SK-N-MC (cell line): ENCODE measurements at regions not wholly inside any gene's neighbourhood (a gene's known extent, or its start where the extent isn't known, plus 50 kb on each side); places are given as distances from the start of the nearest gene placed in this dataset.

Source experiments
- DNase-seq: peaks from one replicate; pipeline ENCODE4 v3.0.0-alpha.2; 2011; ENCODE audit warnings: low read depth, low spot score
- H3K27ac ChIP-seq: fragments of 200-600 bp; sonication (generic); 2 replicates; pipeline ENCODE4 v1.5.1; 2016; ENCODE audit warnings: mixed run types
- H3K36me3 ChIP-seq: fragments of 200-600 bp; sonication (generic); 2 replicates; pipeline ENCODE4 v1.6.1; 2017; ENCODE audit warnings: antibody characterized with exemption, low read length, mixed read lengths; ENCODE audit not compliant: insufficient read depth
- H3K4me3 ChIP-seq: fragments of 200-600 bp; sonication (generic); 2 replicates; pipeline ENCODE4 v1.5.1; 2016
- H3K9ac ChIP-seq: fragments of 200-600 bp; sonication (generic); 2 replicates; pipeline ENCODE4 v1.8.0; 2017; ENCODE audit warnings: mixed run types, mixed read lengths; ENCODE audit not compliant: insufficient read length
- H3K9me3 ChIP-seq: fragments of 200-600 bp; sonication (generic); 2 replicates; pipeline ENCODE4 v1.6.1; 2017; ENCODE audit warnings: low read depth, mild to moderate bottlenecking, antibody characterized with exemption, low read length, moderate library complexity, mixed read lengths
- EZH2 ChIP-seq: fragments of 200-600 bp; sonication (generic); IDR thresholded peaks from one replicate; pipeline ENCODE4 v1.6.1; 2017; ENCODE audit warnings: antibody characterized with exemption
- FOXP2 ChIP-seq: optimal IDR thresholded peaks from 2 replicates; pipeline ENCODE3; 2011; ENCODE audit warnings: mild to moderate bottlenecking, moderate library complexity; ENCODE audit not compliant: insufficient read depth; ENCODE audit errors: extremely low read length, control extremely low read depth
- POLR2AphosphoS5 ChIP-seq: IDR thresholded peaks from 2 replicates; pipeline ENCODE4 v1.6.1; 2012; ENCODE audit warnings: mild to moderate bottlenecking, low read depth, low read length, borderline replicate concordance

- no peak overlapping the region for H3K27ac ChIP-seq
- no peak overlapping the region for H3K9ac ChIP-seq
- no peaks in the 10 kb centered on the region for H3K36me3 ChIP-seq
- no peak overlapping the region for H3K4me3 ChIP-seq
- no peak for TF ChIP-seq POLR2AphosphoS5
- no peak for TF ChIP-seq FOXP2
- TF ChIP-seq EZH2, result no peak
- DNase-seq, result no peak
- no peaks in the 10 kb centered on the region for H3K9me3 ChIP-seq
These were observed 165.5 kb upstream of the CBLB start for GRCh38 chr3:106034313-106034712.

DNA sequence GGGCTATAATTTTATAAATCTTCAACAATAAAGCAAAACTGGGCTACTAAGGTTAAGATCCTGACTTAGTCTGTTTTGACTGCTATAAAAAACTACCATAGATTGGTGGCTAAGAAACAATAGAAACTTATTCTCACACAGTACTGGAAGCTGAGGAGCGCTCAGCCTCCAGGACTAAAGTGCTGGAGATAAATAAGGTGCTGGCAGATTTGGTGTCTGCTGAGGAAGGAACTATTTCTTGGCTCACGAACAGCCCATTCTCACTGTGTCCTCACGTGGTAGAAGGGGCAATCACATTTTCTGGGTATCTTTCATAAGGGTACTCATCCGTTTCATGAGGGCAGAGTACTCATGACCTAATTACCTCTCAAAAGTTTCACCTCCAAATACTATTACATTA lies 166.8 kb upstream of the CBLB start:
- Histone ChIP-seq H3K36me3 (no peaks in the 10 kb centered on the region), H3K4me3 (no peak overlapping the region), H3K9ac (no peak overlapping the region), H3K27ac (no peak overlapping the region), H3K9me3 (no peaks in the 10 kb centered on the region)
- TF ChIP-seq FOXP2 (no peak), EZH2 (no peak), POLR2AphosphoS5 (no peak)
- DNase-seq, result no peak

DNA sequence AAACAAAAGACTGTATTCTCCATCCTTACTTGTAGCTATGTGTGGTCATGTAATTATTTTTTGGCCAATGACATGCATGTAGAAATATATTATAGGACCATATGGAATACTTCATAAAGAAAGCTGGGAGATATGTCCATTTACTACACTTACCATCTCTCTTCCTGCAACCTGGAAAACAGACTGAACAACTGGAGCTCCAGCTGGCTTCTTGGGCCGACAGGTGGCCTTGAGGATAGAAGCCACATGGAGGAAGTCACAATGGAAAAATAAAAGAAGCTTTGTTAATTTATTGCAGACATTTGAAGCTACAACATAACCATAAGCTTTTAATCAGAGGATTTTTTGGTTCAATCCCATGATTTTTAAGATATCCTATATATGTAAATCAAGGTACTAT lies 167.9 kb upstream of the CBLB start:
- Histone ChIP-seq H3K36me3 (no peaks in the 10 kb centered on the region), H3K4me3 (no peak overlapping the region), H3K9me3 (no peaks in the 10 kb centered on the region), H3K27ac (no peak overlapping the region), H3K9ac (no peak overlapping the region)
- no peak for DNase-seq
- TF ChIP-seq POLR2AphosphoS5 (no peak), FOXP2 (no peak), EZH2 (no peak)

DNA sequence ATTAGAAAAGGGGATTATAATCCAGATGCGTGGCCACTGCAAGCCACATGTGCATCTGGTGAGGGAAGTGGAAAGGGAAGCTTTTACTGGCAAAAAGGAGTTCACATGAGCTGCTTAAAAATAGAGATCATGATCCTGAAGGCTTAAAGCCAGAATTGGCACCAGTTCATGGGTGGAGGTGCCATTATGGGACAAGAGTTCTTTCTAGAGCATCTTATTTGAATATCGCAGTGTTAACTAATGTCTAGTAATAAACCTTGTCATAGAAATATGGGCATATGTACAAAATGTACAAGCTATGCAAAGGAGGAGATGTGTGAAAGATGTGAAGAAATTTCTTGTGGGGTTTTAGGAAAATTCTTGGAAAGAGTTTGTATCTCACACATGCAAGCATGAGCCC lies 178.4 kb upstream of the CBLB start:
- no peak for DNase-seq
- TF ChIP-seq POLR2AphosphoS5, result no peak
- TF ChIP-seq FOXP2, result no peak
- no peak for TF ChIP-seq EZH2
- Histone ChIP-seq H3K27ac (no peak overlapping the region), H3K4me3 (no peak overlapping the region), H3K9ac (no peak overlapping the region), H3K36me3 (no peaks in the 10 kb centered on the region), H3K9me3 (no peaks in the 10 kb centered on the region)

DNA sequence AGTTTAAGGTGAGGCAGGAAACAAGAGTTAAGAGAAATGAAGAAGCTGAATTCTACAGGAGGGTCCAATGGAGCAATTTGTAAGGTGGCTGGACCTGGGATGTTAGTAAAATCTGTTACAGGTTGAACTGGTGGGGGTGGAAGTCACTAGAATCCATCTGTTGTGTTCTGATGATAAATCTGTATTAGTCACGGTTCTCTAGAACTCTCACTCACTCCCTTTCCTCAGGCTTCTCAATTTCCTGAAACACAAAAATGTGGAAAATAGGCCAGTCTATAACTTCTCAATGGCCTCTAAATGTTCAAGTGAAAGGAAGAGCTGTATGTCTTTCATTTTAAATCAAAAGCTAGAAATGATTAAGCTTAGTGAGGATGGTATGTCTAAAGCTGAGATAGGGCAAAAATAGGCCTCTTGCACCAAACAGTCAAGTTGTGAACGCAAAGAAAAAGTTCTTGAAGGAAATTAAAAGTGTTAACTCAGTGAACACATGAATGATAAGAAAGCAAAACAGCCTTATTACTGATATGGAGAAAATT lies 180.2 kb upstream of the CBLB start:
- no peaks in the 10 kb centered on the region for H3K9me3 ChIP-seq
- no peak overlapping the region for H3K4me3 ChIP-seq
- H3K36me3 ChIP-seq, result no peaks in the 10 kb centered on the region
- no peak overlapping the region for H3K9ac ChIP-seq
- no peak overlapping the region for H3K27ac ChIP-seq
- no peak for DNase-seq
- TF ChIP-seq EZH2 (no peak), FOXP2 (no peak), POLR2AphosphoS5 (no peak)

GRCh38 chr3:106049821-106050220 lies 181.0 kb upstream of the CBLB start:
- Histone ChIP-seq H3K4me3 (no peak overlapping the region), H3K9me3 (no peaks in the 10 kb centered on the region)
- TF ChIP-seq FOXP2, result no peak

DNA sequence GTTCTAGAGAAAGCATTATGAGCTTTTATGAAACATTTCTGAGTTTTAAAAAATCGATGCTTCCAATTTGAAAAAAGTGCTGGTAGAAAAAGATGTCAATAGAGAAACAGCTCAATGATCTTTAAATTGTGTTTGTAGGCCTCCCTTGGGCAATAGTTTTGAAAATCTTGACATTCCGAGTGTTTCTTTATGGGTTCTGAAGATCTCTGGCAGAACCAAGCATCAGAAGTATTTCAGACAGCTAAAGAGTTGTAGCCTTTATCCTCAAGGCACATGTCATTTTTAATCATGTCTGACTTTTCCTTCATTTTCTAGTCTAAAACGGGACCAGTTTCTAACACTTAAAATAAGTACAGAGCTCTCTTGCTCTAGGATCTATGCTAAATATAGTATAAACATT lies 188.1 kb upstream of the CBLB start:
- H3K9ac ChIP-seq, result no peak overlapping the region
- H3K9me3 ChIP-seq, result no peaks in the 10 kb centered on the region
- H3K36me3 ChIP-seq, result no peaks in the 10 kb centered on the region
- H3K4me3 ChIP-seq, result no peak overlapping the region
- no peak overlapping the region for H3K27ac ChIP-seq
- no peak for TF ChIP-seq FOXP2
- no peak for TF ChIP-seq EZH2
- TF ChIP-seq POLR2AphosphoS5, result no peak
- DNase-seq, result no peak

More at GRCh38 chr3:106049821-106050220, 181.0 kb upstream of the CBLB start:
- Histone ChIP-seq H3K9ac (no peak overlapping the region), H3K36me3 (no peaks in the 10 kb centered on the region), H3K27ac (no peak overlapping the region)
- DNase-seq, result no peak

DNA sequence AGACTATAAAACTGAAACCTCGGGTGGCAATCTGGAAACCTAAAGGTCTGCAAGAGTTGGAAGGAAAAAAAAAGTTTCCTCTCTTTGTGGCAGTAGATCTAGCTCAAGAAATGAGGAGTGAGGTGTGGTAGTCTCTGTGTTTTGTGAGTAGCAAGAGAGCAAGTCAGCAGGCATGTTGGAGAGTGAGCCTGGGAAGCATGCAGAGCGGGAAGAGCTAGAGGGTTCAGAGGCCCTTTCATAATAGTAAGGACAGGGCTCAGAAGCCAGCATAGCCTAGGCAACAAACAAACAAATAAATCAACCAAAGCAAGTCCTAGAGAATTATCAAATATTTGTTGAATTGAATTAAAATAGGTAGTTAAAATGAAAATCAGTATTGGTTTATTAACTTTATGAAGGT lies 189.7 kb upstream of the CBLB start:
- H3K27ac ChIP-seq, result no peak overlapping the region
- no peak for DNase-seq
- TF ChIP-seq POLR2AphosphoS5 (no peak), FOXP2 (no peak), EZH2 (no peak)
- H3K9ac ChIP-seq, result no peak overlapping the region
- no peaks in the 10 kb centered on the region for H3K9me3 ChIP-seq
- no peak overlapping the region for H3K4me3 ChIP-seq
- no peaks in the 10 kb centered on the region for H3K36me3 ChIP-seq

DNA sequence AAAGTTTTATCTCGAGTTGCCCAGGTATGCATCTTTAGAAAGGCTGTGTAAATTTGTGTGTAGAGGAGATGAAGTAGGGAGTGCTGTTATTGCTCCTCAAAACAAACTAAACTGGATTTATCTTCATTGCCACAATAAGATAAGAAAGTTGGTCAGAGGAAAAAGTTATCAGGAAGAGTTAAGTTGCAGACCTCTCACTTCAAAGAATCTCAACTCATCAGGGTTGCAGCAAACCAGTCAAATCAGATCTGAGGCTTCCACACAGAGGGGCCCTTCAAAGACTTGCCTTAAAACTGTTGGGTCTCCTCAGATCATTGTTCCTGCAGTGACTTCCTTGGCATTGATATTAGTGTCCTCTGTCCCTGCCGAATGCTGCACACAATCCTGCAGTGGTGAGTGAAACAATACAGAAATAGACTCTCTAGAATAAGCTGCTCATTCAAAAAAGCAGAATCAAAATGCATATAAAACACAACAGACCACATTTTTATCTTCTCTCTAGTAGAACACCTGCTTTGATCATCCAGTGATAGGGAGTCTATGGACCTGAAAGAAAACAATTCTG lies 191.2 kb upstream of the CBLB start:
- no peak overlapping the region for H3K27ac ChIP-seq
- H3K9ac ChIP-seq, result no peak overlapping the region
- H3K4me3 ChIP-seq, result no peak overlapping the region
- H3K9me3 ChIP-seq, result no peaks in the 10 kb centered on the region
- no peaks in the 10 kb centered on the region for H3K36me3 ChIP-seq
- no peak for DNase-seq
- no peak for TF ChIP-seq EZH2
- TF ChIP-seq FOXP2, result no peak
- TF ChIP-seq POLR2AphosphoS5, result no peak
